ENCODE measurements at regions not wholly inside any gene's neighbourhood (a gene's known extent, or its start where the extent isn't known, plus 50 kb on each side); places are given as distances from the start of the nearest gene placed in this dataset.

DNA sequence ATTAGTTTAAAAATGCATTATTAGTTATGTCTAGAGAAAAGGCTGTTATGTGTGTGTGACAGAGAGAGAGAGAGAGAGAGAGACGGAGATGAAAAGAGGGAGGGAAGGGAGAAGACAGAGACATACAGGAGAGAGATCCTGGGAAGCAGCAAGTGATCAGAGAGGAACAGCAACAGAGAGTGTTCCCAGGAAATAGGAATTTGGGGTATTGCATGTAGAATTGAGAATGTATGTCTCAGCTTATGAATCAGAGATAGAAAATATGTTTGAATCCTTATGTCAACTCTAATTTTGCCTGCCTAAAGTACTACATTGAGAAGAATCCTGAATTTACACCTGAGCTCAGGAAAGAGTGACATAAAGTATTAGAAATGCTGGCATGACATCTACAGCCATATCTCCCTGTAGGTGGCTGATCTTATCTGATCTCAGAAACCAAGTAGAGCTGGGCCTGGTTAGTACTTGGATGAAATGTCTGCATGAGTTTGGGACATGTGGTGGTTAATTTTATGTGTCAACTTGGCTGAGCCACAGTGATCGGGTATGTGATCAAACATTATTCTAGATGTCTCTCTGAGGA is 130.6 kb downstream of the TENT5A start:
- no peak for DNase-seq (ENCODE audit: low read depth)
- ChIA-PET CTCF (interaction anchor here (0.6 to 1.2 kb wide), 2 partner anchors 132 to 308 kb away, joined by 3 read pairs; no protein-coding TSS in a partner anchor), POLR2A (interaction anchor here (0.7 kb wide), 1 partner anchor 384 kb away, joined by 3 read pairs; no protein-coding TSS in a partner anchor)
- H3K4me3 ChIP-seq (ENCODE audit: low read depth, low read length) = no peak overlapping the region
- no peak for TF ChIP-seq CTCF (IDR thresholded peaks at IDR 0.05; ENCODE audit: insufficient read depth, low read depth, low read length)
- H3K36me3 ChIP-seq (ENCODE audit: control insufficient read depth, insufficient read depth, low read length) = no peaks in the 10 kb centered on the region
- H3K27me3 ChIP-seq (ENCODE audit: control insufficient read depth, insufficient read depth, low read length) = no peaks in the 10 kb centered on the region

DNA sequence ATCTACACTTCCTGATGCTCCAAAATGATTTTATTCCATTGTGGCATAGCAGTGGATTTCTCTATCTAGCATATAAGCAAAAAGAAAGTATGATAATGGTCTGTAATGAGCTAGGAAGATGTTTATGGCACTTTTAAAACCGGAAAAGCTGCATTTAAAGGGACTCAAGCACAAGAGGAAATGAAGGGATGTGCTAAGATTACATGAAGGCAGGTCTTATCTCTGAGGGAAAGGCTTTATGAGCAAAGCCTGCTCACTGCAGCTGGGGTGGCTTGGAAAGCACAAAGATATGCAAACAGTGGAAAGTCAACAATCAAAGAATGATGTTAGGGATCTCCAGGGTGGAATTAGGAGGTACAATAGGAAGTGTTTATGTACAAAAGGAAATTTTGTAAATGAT is 138.2 kb downstream of the TENT5A start:
- DNase-seq (ENCODE audit: low read depth) = no peak
- no peak for TF ChIP-seq CTCF (IDR thresholded peaks at IDR 0.05; ENCODE audit: insufficient read depth, low read depth, low read length)
- ChIA-PET POLR2A (interaction anchor here (0.6 kb wide), 1 partner anchor 52 kb away, joined by 28 read pairs; no protein-coding TSS in a partner anchor), CTCF (interaction anchor here (1.0 to 1.7 kb wide), 2 partner anchors 13 to 30 kb away, joined by 3 to 5 read pairs; no protein-coding TSS in a partner anchor)
- no peak overlapping the region for H3K4me3 ChIP-seq (ENCODE audit: low read depth, low read length)
- H3K27me3 ChIP-seq (ENCODE audit: control insufficient read depth, insufficient read depth, low read length) = no peaks in the 10 kb centered on the region
- no peaks in the 10 kb centered on the region for H3K36me3 ChIP-seq (ENCODE audit: control insufficient read depth, insufficient read depth, low read length)

DNA sequence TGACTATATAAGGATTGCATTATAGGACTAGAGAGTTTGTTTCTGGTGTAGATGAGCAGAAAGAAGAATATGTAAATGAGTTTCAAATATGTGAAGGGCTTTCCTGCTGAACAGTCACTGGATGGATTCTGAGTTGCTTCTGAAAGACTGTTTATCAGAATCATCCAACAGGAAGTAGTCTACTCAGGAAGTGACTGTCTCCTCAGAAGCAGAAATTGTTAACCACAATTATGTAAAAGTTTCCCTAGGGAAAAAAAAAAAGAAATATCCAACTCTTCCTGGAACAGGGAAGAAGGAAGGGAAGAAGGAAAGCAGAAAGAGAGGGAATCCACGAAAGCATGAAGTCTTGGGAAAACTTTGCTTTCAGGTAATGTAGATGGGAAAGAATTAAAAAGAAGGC is 138.9 kb downstream of the TENT5A start:
- POLR2A ChIA-PET = no interaction called here
- peak; percentile 39 for DNase-seq (ENCODE audit: low read depth)
- Histone ChIP-seq H3K4me3 (ENCODE audit: low read depth, low read length) (no peak overlapping the region), H3K27me3 (ENCODE audit: control insufficient read depth, insufficient read depth, low read length) (no peaks in the 10 kb centered on the region), H3K36me3 (ENCODE audit: control insufficient read depth, insufficient read depth, low read length) (no peaks in the 10 kb centered on the region)
- no peak for TF ChIP-seq CTCF (IDR thresholded peaks at IDR 0.05; ENCODE audit: insufficient read depth, low read depth, low read length)
- CTCF ChIA-PET = interaction anchor here (1.7 kb wide), 1 partner anchor 31 kb away, joined by 5 read pairs; no protein-coding TSS in a partner anchor

DNA sequence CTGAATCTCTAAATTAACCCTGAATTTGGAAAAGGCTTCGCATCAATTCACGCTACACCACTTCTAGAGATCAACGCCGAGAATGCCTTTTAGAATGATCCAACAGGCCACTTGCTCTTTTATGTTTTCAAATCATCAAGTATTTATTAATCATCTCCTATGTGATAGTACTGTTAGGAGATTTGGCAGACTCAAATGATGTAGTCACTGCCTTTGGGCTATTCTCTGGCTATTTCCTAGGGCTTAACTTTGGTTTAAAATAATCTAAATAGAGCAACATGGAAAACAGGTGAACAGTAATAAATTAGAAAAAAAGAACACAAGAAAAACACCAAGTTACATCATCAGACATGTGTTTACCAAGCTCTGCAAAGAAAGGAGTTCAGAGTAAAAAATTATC is 140.3 kb downstream of the TENT5A start:
- Histone ChIP-seq H3K27me3 (ENCODE audit: control insufficient read depth, insufficient read depth, low read length) (no peaks in the 10 kb centered on the region), H3K4me3 (ENCODE audit: low read depth, low read length) (no peak overlapping the region), H3K36me3 (ENCODE audit: control insufficient read depth, insufficient read depth, low read length) (no peaks in the 10 kb centered on the region)
- ChIA-PET CTCF (no interaction called here), POLR2A (no interaction called here)
- TF ChIP-seq CTCF (IDR thresholded peaks at IDR 0.05; ENCODE audit: insufficient read depth, low read depth, low read length) = no peak
- DNase-seq (ENCODE audit: low read depth) = no peak

- ChIA-PET POLR2A (no interaction called here), CTCF (no interaction called here)
- DNase-seq (ENCODE audit: low read depth) = no peak
- TF ChIP-seq CTCF (IDR thresholded peaks at IDR 0.05; ENCODE audit: insufficient read depth, low read depth, low read length) = no peak
- H3K4me3 ChIP-seq (ENCODE audit: low read depth, low read length) = no peak overlapping the region
- H3K27me3 ChIP-seq (ENCODE audit: control insufficient read depth, insufficient read depth, low read length) = no peaks in the 10 kb centered on the region
- H3K36me3 ChIP-seq (ENCODE audit: control insufficient read depth, insufficient read depth, low read length) = no peaks in the 10 kb centered on the region
These were observed 142.7 kb downstream of the TENT5A start for GRCh38 chr6:81609736-81610135.
